H1 (cell line): ENCODE measurements at regions not wholly inside any gene's neighbourhood (a gene's known extent, or its start where the extent isn't known, plus 50 kb on each side); places are given as distances from the start of the nearest gene placed in this dataset.

ENCODE experiments used
- CTCF ChIA-PET: fragments of 300-600 bp; sonication (Branson Sonifier 250); formaldehyde crosslinking; loops from one replicate; lab custom pipeline; 2021; ENCODE audit not compliant: partially characterized antibody; lab: Charles Lee
- POLR2A ChIA-PET: fragments of 300-600 bp; sonication (Branson Sonifier 250); formaldehyde crosslinking; loops from one replicate; lab custom pipeline; 2021; ENCODE audit warnings: inconsistent platforms; ENCODE audit not compliant: partially characterized antibody; lab: Charles Lee
- DNase-seq, 2 experiments: peaks; one replicate each; pipeline versions ENCODE4 v3.0.0 to v3.0.0-alpha.2; 2010 to 2022; ENCODE audit warnings: low spot score in 2 of 2, low read depth in 1 of 2, mixed read lengths in 1 of 2
- FAIRE-seq: peaks from 2 replicates; lab custom pipeline; 2011; peaks lifted over from hg19 to GRCh38; lab: Jason Lieb, UNC
- H2AFZ ChIP-seq: 2 replicates; pipeline ENCODE4 v1.8.1; 2012; ENCODE audit warnings: low read length, inconsistent platforms
- H2AK5ac ChIP-seq: 2 replicates; pipeline ENCODE4 v1.6.1; 2013; ENCODE audit warnings: low read depth, low read length
- H2BK120ac ChIP-seq: replicated peaks from 2 replicates; pipeline ENCODE3; 2013; ENCODE audit warnings: low read depth, low read length, inconsistent platforms
- H2BK12ac ChIP-seq: 2 replicates; pipeline ENCODE4 v1.6.1; 2013; ENCODE audit warnings: low read depth, low read length
- H2BK15ac ChIP-seq: 2 replicates; pipeline ENCODE4 v1.6.1; 2013; ENCODE audit warnings: low read length
- H2BK20ac ChIP-seq: 2 replicates; pipeline ENCODE4 v1.6.1; 2013; ENCODE audit warnings: low read length
- H2BK5ac ChIP-seq: 2 replicates; pipeline ENCODE4 v1.6.1; 2013; ENCODE audit warnings: low read depth, low read length
- H3K14ac ChIP-seq: 2 replicates; pipeline ENCODE4 v1.6.1; 2013; ENCODE audit warnings: inconsistent platforms; ENCODE audit not compliant: insufficient read length
- H3K18ac ChIP-seq: 2 replicates; pipeline ENCODE4 v1.6.1; 2013; ENCODE audit warnings: low read length; ENCODE audit errors: extremely low read depth
- H3K23ac ChIP-seq: 2 replicates; pipeline ENCODE4 v1.6.1; 2013; ENCODE audit warnings: inconsistent platforms; ENCODE audit not compliant: insufficient read length
- H3K23me2 ChIP-seq: 2 replicates; pipeline ENCODE4 v1.6.1; 2013; ENCODE audit warnings: low read depth, low read length
- H3K27ac ChIP-seq: 2 replicates; pipeline ENCODE4 v1.6.1; 2011; ENCODE audit warnings: low read depth, low read length, inconsistent platforms
- H3K27me3 ChIP-seq, 4 experiments: replicated peaks in 1 of 4; 1 replicate in 1 of 4; 2 replicates in 3 of 4; pipeline versions ENCODE4 v1.6.1 to v1.8.1; 2011 to 2013; ENCODE audit warnings: low read length in 3 of 4, mild to moderate bottlenecking in 3 of 4, inconsistent platforms in 2 of 4, mixed read lengths in 2 of 4, moderate library complexity in 1 of 4; ENCODE audit not compliant: control insufficient read depth in 3 of 4, insufficient read depth in 3 of 4; ENCODE audit errors: extremely low read depth in 1 of 4
- H3K36me3 ChIP-seq, 4 experiments: 2 replicates each; pipeline versions ENCODE4 v1.6.1 to v1.8.1; 2011 to 2013; ENCODE audit warnings: mild to moderate bottlenecking in 4 of 4, low read length in 3 of 4, moderate library complexity in 2 of 4, control low read depth in 1 of 4, inconsistent platforms in 1 of 4; ENCODE audit not compliant: insufficient read depth in 4 of 4, control insufficient read depth in 2 of 4
- H3K4ac ChIP-seq: replicated peaks from 2 replicates; pipeline ENCODE3; 2013; ENCODE audit warnings: low read length, low read depth, mixed read lengths, inconsistent platforms; ENCODE audit not compliant: insufficient read length
- H3K4me1 ChIP-seq, 4 experiments: replicated peaks in 1 of 4; 1 replicate in 1 of 4; 2 replicates in 3 of 4; pipeline versions ENCODE4 v1.6.1 to v1.8.1; 2011 to 2013; ENCODE audit warnings: low read length in 3 of 4, inconsistent platforms in 2 of 4, mixed read lengths in 1 of 4; ENCODE audit not compliant: insufficient read depth in 4 of 4, control insufficient read depth in 3 of 4
- H3K4me2 ChIP-seq, 2 experiments: 2 replicates each; pipeline versions ENCODE4 v1.6.1 to v1.8.1; 2011 to 2013; ENCODE audit warnings: low read depth in 2 of 2, low read length in 2 of 2, control low read depth in 1 of 2, inconsistent platforms in 1 of 2, mild to moderate bottlenecking in 1 of 2; ENCODE audit not compliant: insufficient read depth in 1 of 2
- H3K4me3 ChIP-seq, 4 experiments: fragments of 200-600, 300-600 bp in 1 of 4; sonication (generic), shearing (Covaris generic), sonication (Bioruptor Twin) in 1 of 4; 2 replicates each; pipeline versions ENCODE4 v1.5.1 to v1.8.1; 2011 to 2016; ENCODE audit warnings: low read length in 4 of 4, low read depth in 3 of 4, control low read depth in 2 of 4, inconsistent platforms in 2 of 4, mild to moderate bottlenecking in 2 of 4, mixed read lengths in 1 of 4, moderate library complexity in 1 of 4; ENCODE audit not compliant: insufficient read depth in 2 of 4; ENCODE audit errors: extremely low read depth in 1 of 4
- H3K56ac ChIP-seq: replicated peaks from 2 replicates; pipeline ENCODE3; 2013; ENCODE audit warnings: low read depth, mild to moderate bottlenecking, mixed read lengths, low read length, inconsistent platforms; ENCODE audit not compliant: insufficient read length
- H3K79me1 ChIP-seq: 2 replicates; pipeline ENCODE4 v1.6.1; 2013; ENCODE audit warnings: low read depth, low read length, control low read depth
- H3K79me2 ChIP-seq, 2 experiments: 2 replicates each; pipeline versions ENCODE4 v1.6.1 to v1.8.1; 2012 to 2013; ENCODE audit warnings: low read length in 2 of 2, mild to moderate bottlenecking in 2 of 2, inconsistent platforms in 1 of 2; ENCODE audit not compliant: insufficient read depth in 2 of 2, control insufficient read depth in 1 of 2
- H3K9ac ChIP-seq, 4 experiments: replicated peaks in 1 of 4; 1 replicate in 1 of 4; 2 replicates in 3 of 4; pipeline versions ENCODE4 v1.6.1 to v1.8.1; 2011 to 2013; ENCODE audit warnings: low read depth in 3 of 4, low read length in 3 of 4, control low read depth in 2 of 4, mild to moderate bottlenecking in 2 of 4, moderate library complexity in 2 of 4, inconsistent platforms in 1 of 4; ENCODE audit errors: extremely low read depth in 1 of 4
- H3K9me3 ChIP-seq, 2 experiments: 2 replicates each; pipeline versions ENCODE4 v1.6.1 to v1.8.1; 2012 to 2013; ENCODE audit warnings: mild to moderate bottlenecking in 2 of 2, moderate library complexity in 2 of 2, control low read depth in 1 of 2, inconsistent platforms in 1 of 2, low read depth in 1 of 2, low read length in 1 of 2, mixed read lengths in 1 of 2; ENCODE audit not compliant: insufficient read depth in 2 of 2
- H4K20me1 ChIP-seq, 2 experiments: replicated peaks in 1 of 2; 2 replicates each; pipeline versions ENCODE3 to v1.8.1; 2011 to 2013; ENCODE audit warnings: inconsistent platforms in 2 of 2, low read length in 2 of 2, mild to moderate bottlenecking in 1 of 2; ENCODE audit not compliant: insufficient read depth in 2 of 2, control insufficient read depth in 1 of 2
- H4K5ac ChIP-seq: 2 replicates; pipeline ENCODE4 v1.6.1; 2013; ENCODE audit warnings: low read length, low read depth, mixed read lengths, inconsistent platforms; ENCODE audit not compliant: insufficient read length
- H4K8ac ChIP-seq: 2 replicates; pipeline ENCODE4 v1.8.0; 2013; ENCODE audit warnings: mild to moderate bottlenecking, moderate library complexity, low read length, inconsistent platforms; ENCODE audit not compliant: insufficient read depth; ENCODE audit errors: extremely low read depth
- H4K91ac ChIP-seq: replicated peaks from 2 replicates; pipeline ENCODE3; 2013; ENCODE audit warnings: low read length, mixed read lengths, inconsistent platforms; ENCODE audit not compliant: insufficient read length
- BCL11A ChIP-seq, 2 experiments: IDR thresholded peaks; one replicate each; pipeline ENCODE4 v1.6.1; 2011; ENCODE audit warnings: low read depth in 2 of 2, low read length in 2 of 2, mild to moderate bottlenecking in 2 of 2
- CEBPB ChIP-seq: IDR thresholded peaks from 2 replicates; pipeline ENCODE4 v1.6.1; 2012; ENCODE audit warnings: low read depth, low read length
- HDAC2 ChIP-seq, 2 experiments: fragments of 300-600 bp in 1 of 2; sonication (generic) in 1 of 2; IDR thresholded peaks; 2 replicates each; pipeline ENCODE4 v1.6.1; 2011 to 2012; ENCODE audit warnings: low read depth in 2 of 2, low read length in 2 of 2, mild to moderate bottlenecking in 2 of 2, moderate library complexity in 2 of 2, borderline replicate concordance in 1 of 2, inconsistent platforms in 1 of 2
- HDAC6 ChIP-seq: IDR thresholded peaks from one replicate; pipeline ENCODE4 v1.7.1; 2012; ENCODE audit warnings: low read depth, mild to moderate bottlenecking, inconsistent platforms, low read length, moderate library complexity
- KDM5A ChIP-seq: fragments of 200-600 bp; IDR thresholded peaks from 2 replicates; pipeline ENCODE4 v1.7.1; 2012; ENCODE audit warnings: mild to moderate bottlenecking, low read length, inconsistent platforms, mixed read lengths
- NRF1 ChIP-seq: IDR thresholded peaks from 2 replicates; pipeline ENCODE4 v1.6.1; 2011; ENCODE audit warnings: mild to moderate bottlenecking, low read depth, low read length, improper control_type of control experiment
- RNF2 ChIP-seq: fragments of 200-900, 300-1000 bp; sonication (generic); IDR thresholded peaks from 2 replicates; pipeline ENCODE4 v1.7.1; 2016; ENCODE audit warnings: borderline replicate concordance, low read depth, mild to moderate bottlenecking, antibody characterized with exemption, low read length; ENCODE audit not compliant: poor library complexity, severe bottlenecking; ENCODE audit errors: missing control alignments
- SIRT6 ChIP-seq: IDR thresholded peaks from one replicate; pipeline ENCODE4 v1.7.1; 2012; ENCODE audit warnings: low read length, inconsistent platforms
- TAF1 ChIP-seq: IDR thresholded peaks from 2 replicates; pipeline ENCODE4 v1.6.1; 2011; ENCODE audit warnings: mild to moderate bottlenecking, low read depth, low read length
- USF2 ChIP-seq: IDR thresholded peaks from 2 replicates; pipeline ENCODE4 v1.6.1; 2011; ENCODE audit warnings: low read length, improper control_type of control experiment
- YY1 ChIP-seq: IDR thresholded peaks from 2 replicates; pipeline ENCODE4 v1.6.1; 2011; ENCODE audit warnings: low read depth, mild to moderate bottlenecking, low read length
- WGBS, 2 experiments: shearing (Covaris generic) in 1 of 2; methylation state at CpG; one replicate each; pipeline versions ENCODE4 v1.1.6 to v1.1.7; 2013 to 2015; ENCODE audit warnings: low lambda C conversion rate in 2 of 2, mixed read lengths in 2 of 2, inconsistent platforms in 1 of 2, low coverage in 1 of 2, missing lambda C conversion rate in 1 of 2; ENCODE audit not compliant: insufficient replicate concordance in 2 of 2, insufficient coverage in 1 of 2, insufficient read length in 1 of 2; ENCODE audit errors: extremely low coverage in 1 of 2, missing lambda C conversion rate in 1 of 2; 5-methylcytosine and 5-hydroxymethylcytosine counted together

- no peak overlapping the region for H2AK5ac ChIP-seq
- H3K4me3 ChIP-seq = no peak overlapping the region
- no peak overlapping the region for H3K23ac ChIP-seq
- H3K79me2 ChIP-seq = no peaks in the 10 kb centered on the region
- H3K23me2 ChIP-seq = no peaks in the 10 kb centered on the region
- H3K9ac ChIP-seq = no peak overlapping the region
- no peak overlapping the region for H2BK15ac ChIP-seq
- no peak overlapping the region for H2BK120ac ChIP-seq
- H3K27ac ChIP-seq = no peak overlapping the region
- H2BK5ac ChIP-seq = no peak overlapping the region
- ChIA-PET POLR2A (no interaction called here), CTCF (no interaction called here)
- no peaks in the 10 kb centered on the region for H3K36me3 ChIP-seq
- H4K8ac ChIP-seq = no peak overlapping the region
- no peak overlapping the region for H2AFZ ChIP-seq
- TF ChIP-seq RNF2 (no peak), BCL11A (IDR thresholded peaks at IDR 0.05; ENCODE audit: low read depth in 2 of 2, low read length in 2 of 2) (no peak), CEBPB (no peak), SIRT6 (no peak), KDM5A (no peak), NRF1 (no peak), YY1 (no peak), TAF1 (no peak), USF2 (no peak), HDAC6 (no peak), HDAC2 (IDR thresholded peaks at IDR 0.05; ENCODE audit: borderline replicate concordance in 1 of 2, low read depth in 2 of 2, low read length in 2 of 2) (no peak)
- no peak for FAIRE-seq
- no peaks in the 10 kb centered on the region for H3K79me1 ChIP-seq
- WGBS, 2 experiments = 80% methylated on average over 3 of the region's 3 CpGs; no CpG with 5 or more reads in 1 of the 2 experiments
- H3K4me2 ChIP-seq = no peak overlapping the region
- H3K56ac ChIP-seq = no peak overlapping the region
- H3K14ac ChIP-seq = no peak overlapping the region
- no peaks in the 10 kb centered on the region for H3K4me1 ChIP-seq
- no peak for DNase-seq
- no peak overlapping the region for H3K4ac ChIP-seq
- no peak overlapping the region for H3K18ac ChIP-seq
- H3K27me3 ChIP-seq = no peaks in the 10 kb centered on the region
- no peak overlapping the region for H4K91ac ChIP-seq
- no peak overlapping the region for H4K5ac ChIP-seq
- H3K9me3 ChIP-seq = no peaks in the 10 kb centered on the region
- H2BK20ac ChIP-seq = no peak overlapping the region
- no peak overlapping the region for H2BK12ac ChIP-seq
- no peaks in the 10 kb centered on the region for H4K20me1 ChIP-seq
Measured at GRCh38 chr13:88112526-88112925, 441.4 kb downstream of the SLITRK5 start.
